ENCODE measurements at regions not wholly inside any gene's neighbourhood (a gene's known extent, or its start where the extent isn't known, plus 50 kb on each side); places are given as distances from the start of the nearest gene placed in this dataset.

GRCh38 chr4:58074382-58074781 is 964.2 kb upstream of the IGFBP7 start:
- Mint-ChIP-seq H3K27ac (no peak overlapping the region), H3K27me3 (ENCODE audit: low read depth in 3 of 3) (peaks cover 0 to 2% (median 2%) of the 10 kb centered on the region in 3 donors)

GRCh38 chr4:58070726-58071125 is 960.5 kb upstream of the IGFBP7 start:
- no peak overlapping the region for H3K27ac Mint-ChIP-seq
- no peaks in the 10 kb centered on the region for H3K4me1 Mint-ChIP-seq
- H3K9me3 Mint-ChIP-seq, result peaks cover 1 to 25% (median 6%) of the 10 kb centered on the region in 6 donors
- H3K27me3 Mint-ChIP-seq (ENCODE audit: low read depth in 3 of 3), result peaks cover 0 to 2% (median 2%) of the 10 kb centered on the region in 3 donors
- DNase-seq, result no peak
- H3K4me3 Mint-ChIP-seq, result no peak overlapping the region
- H3K36me3 Mint-ChIP-seq, result no peaks in the 10 kb centered on the region

More at GRCh38 chr4:58074382-58074781, 964.2 kb upstream of the IGFBP7 start:
- H3K4me3 Mint-ChIP-seq, result no peak overlapping the region
- H3K36me3 Mint-ChIP-seq, result no peaks in the 10 kb centered on the region
- peaks cover 2 to 36% (median 8%) of the 10 kb centered on the region in 6 donors for H3K9me3 Mint-ChIP-seq
- DNase-seq, result no peak
- no peaks in the 10 kb centered on the region for H3K4me1 Mint-ChIP-seq

GRCh38 chr4:58064653-58065052 is 954.5 kb upstream of the IGFBP7 start:
- Mint-ChIP-seq H3K27ac (no peak overlapping the region), H3K4me1 (no peaks in the 10 kb centered on the region), H3K27me3 (ENCODE audit: low read depth in 3 of 3) (peaks cover 0 to 1% (median 0%) of the 10 kb centered on the region in 3 donors), H3K4me3 (no peak overlapping the region), H3K9me3 (peaks cover 4 to 28% (median 7%) of the 10 kb centered on the region in 6 donors), H3K36me3 (no peaks in the 10 kb centered on the region)
- DNase-seq, result no peak

DNA sequence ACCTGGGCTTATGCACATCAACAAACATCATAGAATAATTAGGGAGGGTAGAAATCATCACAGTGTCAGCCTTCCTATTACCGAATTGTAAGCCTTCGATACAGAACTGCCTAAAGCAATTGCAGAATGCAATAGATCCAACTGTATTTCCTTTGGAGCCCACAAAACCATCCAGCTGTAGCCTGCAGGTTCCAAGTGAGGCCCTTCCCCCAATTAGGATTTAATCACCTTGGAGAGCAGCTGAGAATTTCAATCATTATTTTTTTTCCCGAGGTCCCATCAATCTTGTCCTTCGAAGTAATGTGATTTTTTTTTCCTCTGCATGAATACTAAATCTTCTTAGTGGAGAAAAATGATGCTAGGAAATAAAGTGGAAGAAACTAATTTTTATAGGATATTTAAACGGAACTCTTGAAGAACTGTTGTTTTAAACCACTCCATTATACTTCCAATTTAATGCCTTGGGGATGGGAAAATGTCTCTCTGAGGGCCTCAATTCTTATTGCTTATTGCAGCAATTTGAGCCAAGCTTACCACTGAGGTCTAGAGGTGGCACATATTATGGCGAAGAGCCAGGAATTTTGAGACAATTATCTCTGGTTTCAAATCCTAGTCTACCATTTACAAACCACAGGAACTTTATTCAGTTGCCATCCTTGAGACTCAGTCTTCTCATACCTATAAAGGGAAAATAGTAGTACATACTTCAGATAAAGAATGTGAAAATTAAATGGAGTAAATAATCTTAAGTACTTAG is 953.4 kb upstream of the IGFBP7 start:
- DNase-seq, result no peak
- peaks cover 4 to 25% (median 5%) of the 10 kb centered on the region in 6 donors for H3K9me3 Mint-ChIP-seq
- H3K4me1 Mint-ChIP-seq, result no peaks in the 10 kb centered on the region
- no peak overlapping the region for H3K27ac Mint-ChIP-seq
- H3K36me3 Mint-ChIP-seq, result no peaks in the 10 kb centered on the region
- no peak overlapping the region for H3K4me3 Mint-ChIP-seq
- peaks cover 0 to 1% (median 0%) of the 10 kb centered on the region in 3 donors for H3K27me3 Mint-ChIP-seq (ENCODE audit: low read depth in 3 of 3)

GRCh38 chr4:58061967-58062366 is 951.8 kb upstream of the IGFBP7 start:
- no peaks in the 10 kb centered on the region for H3K36me3 Mint-ChIP-seq
- H3K27ac Mint-ChIP-seq, result no peak overlapping the region
- no peak overlapping the region for H3K4me3 Mint-ChIP-seq

GRCh38 chr4:58050439-58050838 is 940.3 kb upstream of the IGFBP7 start:
- Mint-ChIP-seq H3K27me3 (ENCODE audit: low read depth in 3 of 3) (peaks cover 0 to 3% (median 0%) of the 10 kb centered on the region in 3 donors), H3K36me3 (no peaks in the 10 kb centered on the region), H3K4me1 (no peaks in the 10 kb centered on the region), H3K9me3 (peaks cover 2 to 29% (median 9%) of the 10 kb centered on the region in 6 donors), H3K4me3 (no peak overlapping the region), H3K27ac (no peak overlapping the region)
- DNase-seq, result no peak

More at GRCh38 chr4:58061967-58062366, 951.8 kb upstream of the IGFBP7 start:
- DNase-seq, result no peak
- H3K4me1 Mint-ChIP-seq, result no peaks in the 10 kb centered on the region
- H3K27me3 Mint-ChIP-seq (ENCODE audit: low read depth in 3 of 3), result peaks cover 0 to 1% (median 0%) of the 10 kb centered on the region in 3 donors
- peaks cover 0 to 25% (median 4%) of the 10 kb centered on the region in 6 donors for H3K9me3 Mint-ChIP-seq

- Mint-ChIP-seq H3K36me3 (no peaks in the 10 kb centered on the region), H3K9me3 (peaks cover 0 to 24% (median 6%) of the 10 kb centered on the region in 6 donors), H3K27ac (no peak overlapping the region), H3K4me1 (no peaks in the 10 kb centered on the region), H3K27me3 (ENCODE audit: low read depth in 3 of 3) (peaks cover 0 to 3% (median 0%) of the 10 kb centered on the region in 3 donors), H3K4me3 (no peak overlapping the region)
- DNase-seq, result no peak
Observed at GRCh38 chr4:58048491-58048890, 938.3 kb upstream of the IGFBP7 start.

GRCh38 chr4:58042176-58042575 is 932.0 kb upstream of the IGFBP7 start:
- no peak for DNase-seq
- no peaks in the 10 kb centered on the region for H3K4me1 Mint-ChIP-seq
- H3K9me3 Mint-ChIP-seq, result peaks cover 6 to 23% (median 11%) of the 10 kb centered on the region in 6 donors
- H3K27me3 Mint-ChIP-seq (ENCODE audit: low read depth in 3 of 3), result no peaks in the 10 kb centered on the region
- no peak overlapping the region for H3K4me3 Mint-ChIP-seq
- H3K27ac Mint-ChIP-seq, result no peak overlapping the region
- no peaks in the 10 kb centered on the region for H3K36me3 Mint-ChIP-seq

- H3K36me3 Mint-ChIP-seq, result peaks cover 0 to 3% (median 0%) of the 10 kb centered on the region in 3 donors
- no peak overlapping the region for H3K4me3 Mint-ChIP-seq
- H3K27me3 Mint-ChIP-seq (ENCODE audit: low read depth in 3 of 3), result peaks cover 0 to 2% (median 0%) of the 10 kb centered on the region in 3 donors
- H3K4me1 Mint-ChIP-seq, result no peaks in the 10 kb centered on the region
- no peak for DNase-seq
- peaks cover 0 to 23% (median 6%) of the 10 kb centered on the region in 6 donors for H3K9me3 Mint-ChIP-seq
- no peak overlapping the region for H3K27ac Mint-ChIP-seq
Observed at GRCh38 chr4:57993944-57994343, 883.8 kb upstream of the IGFBP7 start.

GRCh38 chr4:57989430-57989829 is 879.2 kb upstream of the IGFBP7 start:
- Mint-ChIP-seq H3K36me3 (no peaks in the 10 kb centered on the region), H3K4me3 (no peak overlapping the region), H3K27me3 (ENCODE audit: low read depth in 3 of 3) (peaks cover 0 to 2% (median 0%) of the 10 kb centered on the region in 3 donors), H3K27ac (no peak overlapping the region), H3K4me1 (no peaks in the 10 kb centered on the region), H3K9me3 (peaks cover 0 to 17% (median 3%) of the 10 kb centered on the region in 6 donors)
- DNase-seq, result no peak

DNA sequence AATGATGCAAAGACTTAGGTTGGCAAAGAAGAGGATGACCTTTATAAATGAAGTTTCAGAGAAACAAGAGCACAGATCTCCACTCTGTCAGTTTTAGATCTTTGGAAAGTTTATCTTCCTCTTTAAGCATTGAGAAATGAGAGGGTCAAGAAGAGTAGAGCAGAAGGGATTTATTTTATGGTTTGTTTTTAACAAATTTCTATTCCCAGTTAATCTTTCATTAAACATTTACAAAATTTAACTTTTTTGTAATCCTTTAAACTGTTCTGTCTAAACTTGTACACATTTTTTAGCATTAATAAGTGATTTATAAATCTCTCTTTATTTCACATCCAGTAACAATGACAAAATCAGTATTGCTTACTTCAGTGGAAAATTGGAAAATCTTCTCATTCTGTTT is 875.0 kb upstream of the IGFBP7 start:
- Mint-ChIP-seq H3K36me3 (no peaks in the 10 kb centered on the region), H3K27me3 (ENCODE audit: low read depth in 3 of 3) (no peaks in the 10 kb centered on the region), H3K27ac (no peak overlapping the region), H3K4me3 (no peak overlapping the region), H3K9me3 (peaks cover 0 to 9% (median 0%) of the 10 kb centered on the region in 6 donors), H3K4me1 (no peaks in the 10 kb centered on the region)
- DNase-seq, result no peak

DNA sequence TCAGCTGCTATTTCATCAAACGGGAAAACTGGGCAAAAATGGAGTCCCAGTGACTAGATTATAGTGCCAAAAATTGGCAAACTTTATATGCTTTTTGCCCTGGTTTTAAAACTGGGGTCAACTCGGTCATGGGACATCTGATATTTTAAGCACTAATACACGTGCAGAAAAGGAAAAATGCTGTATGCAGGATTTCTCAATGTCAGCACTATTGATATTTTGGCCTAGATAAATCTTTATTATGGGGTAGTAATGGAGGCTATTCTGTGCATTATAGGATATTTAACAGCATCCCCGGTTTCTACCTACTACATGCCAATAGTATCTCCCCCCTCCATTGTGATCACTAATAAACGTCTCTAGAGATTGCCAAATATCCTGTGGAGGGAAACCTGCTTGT is 870.9 kb upstream of the IGFBP7 start:
- Mint-ChIP-seq H3K36me3 (no peaks in the 10 kb centered on the region), H3K4me1 (no peaks in the 10 kb centered on the region), H3K9me3 (peaks cover 0 to 11% (median 0%) of the 10 kb centered on the region in 6 donors), H3K27me3 (ENCODE audit: low read depth in 3 of 3) (no peaks in the 10 kb centered on the region), H3K4me3 (no peak overlapping the region), H3K27ac (no peak overlapping the region)
- DNase-seq, result no peak

- Mint-ChIP-seq H3K27me3 (ENCODE audit: low read depth in 3 of 3) (no peaks in the 10 kb centered on the region), H3K36me3 (no peaks in the 10 kb centered on the region), H3K9me3 (peaks cover 0 to 24% (median 5%) of the 10 kb centered on the region in 6 donors), H3K4me3 (no peak overlapping the region), H3K27ac (no peak overlapping the region), H3K4me1 (no peaks in the 10 kb centered on the region)
- DNase-seq, result no peak
Observed at GRCh38 chr4:57974821-57975220, 864.6 kb upstream of the IGFBP7 start.

DNA sequence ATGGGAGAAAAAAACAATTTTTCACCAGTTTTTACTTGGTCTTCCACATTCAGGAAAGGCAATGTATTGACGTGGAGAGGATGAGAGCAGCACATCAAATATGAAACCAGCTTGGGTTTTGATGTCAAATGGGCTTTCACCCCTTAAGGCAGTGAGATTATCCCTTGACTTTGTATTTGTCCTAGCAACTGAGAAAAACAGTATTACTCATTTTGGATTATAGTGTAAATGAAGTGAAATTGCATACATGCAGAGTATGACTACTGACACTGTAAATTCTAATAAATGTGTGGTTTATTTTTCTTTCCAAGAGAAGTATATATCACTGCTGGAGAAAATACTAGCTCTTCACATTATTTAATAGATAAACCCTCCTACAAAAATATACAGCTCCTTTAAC is 863.6 kb upstream of the IGFBP7 start:
- H3K4me1 Mint-ChIP-seq, result no peaks in the 10 kb centered on the region
- H3K9me3 Mint-ChIP-seq, result peaks cover 0 to 15% (median 6%) of the 10 kb centered on the region in 6 donors
- H3K4me3 Mint-ChIP-seq, result no peak overlapping the region
- H3K27me3 Mint-ChIP-seq (ENCODE audit: low read depth in 3 of 3), result no peaks in the 10 kb centered on the region
- H3K27ac Mint-ChIP-seq, result no peak overlapping the region
- H3K36me3 Mint-ChIP-seq, result no peaks in the 10 kb centered on the region
- no peak for DNase-seq

Measured in immature natural killer cell (primary cell).